Neural progenitor cell (in vitro differentiated cells): ENCODE measurements at regions not wholly inside any gene's neighbourhood (a gene's known extent, or its start where the extent isn't known, plus 50 kb on each side); places are given as distances from the start of the nearest gene placed in this dataset.

Source experiments
- DNase-seq: peaks from one replicate; pipeline ENCODE4 v3.0.0-alpha.2; 2016; ENCODE audit warnings: low spot score
- H2AFZ ChIP-seq: fragments of 200-600 bp; sonication (generic); replicated peaks from 2 replicates; pipeline ENCODE4 v1.6.1; 2016; ENCODE audit warnings: antibody characterized with exemption
- H3F3A ChIP-seq: fragments of 200-600 bp; sonication (generic); 2 replicates; pipeline ENCODE4 v1.6.1; 2016; ENCODE audit warnings: antibody characterized with exemption, low read depth
- H3K27ac ChIP-seq: fragments of 200-600 bp; sonication (generic); 2 replicates; pipeline ENCODE4 v1.5.1; 2016; ENCODE audit warnings: mild to moderate bottlenecking
- H3K27me3 ChIP-seq: fragments of 200-600 bp; sonication (generic); 2 replicates; pipeline ENCODE4 v1.6.1; 2016; ENCODE audit warnings: mild to moderate bottlenecking, moderate library complexity
- H3K36me3 ChIP-seq: fragments of 200-600 bp; sonication (generic); 2 replicates; pipeline ENCODE4 v1.5.1; 2016
- H3K4me1 ChIP-seq: fragments of 200-600 bp; sonication (generic); 2 replicates; pipeline ENCODE4 v1.6.1; 2016; ENCODE audit warnings: mixed run types
- H3K4me2 ChIP-seq: fragments of 200-600 bp; sonication (generic); 2 replicates; pipeline ENCODE4 v1.6.1; 2016
- H3K4me3 ChIP-seq: fragments of 200-600 bp; sonication (generic); 2 replicates; pipeline ENCODE4 v1.5.1; 2016
- H3K79me2 ChIP-seq: fragments of 200-600 bp; sonication (generic); 2 replicates; pipeline ENCODE4 v1.6.1; 2016; ENCODE audit warnings: low read depth
- H3K9ac ChIP-seq: fragments of 200-600 bp; sonication (generic); 2 replicates; pipeline ENCODE4 v1.6.1; 2016
- H3K9me3 ChIP-seq: fragments of 200-600 bp; sonication (generic); 2 replicates; pipeline ENCODE4 v1.5.1; 2016; ENCODE audit warnings: low read depth
- H4K20me1 ChIP-seq: fragments of 200-600 bp; sonication (generic); 2 replicates; pipeline ENCODE4 v1.6.1; 2016; ENCODE audit warnings: low read depth
- H3K27ac Mint-ChIP-seq: 3 replicates; pipeline ENCODE4 v1.8.0; 2021; ENCODE audit warnings: mixed read lengths
- H3K27me3 Mint-ChIP-seq: 2 replicates; pipeline ENCODE4 v1.8.0; 2022; ENCODE audit warnings: low read depth, mild to moderate bottlenecking, inconsistent platforms, moderate library complexity, mixed read lengths; ENCODE audit not compliant: insufficient read depth
- H3K36me3 Mint-ChIP-seq: 3 replicates; pipeline ENCODE4 v1.8.0; 2021; ENCODE audit warnings: mixed read lengths
- H3K4me1 Mint-ChIP-seq: 3 replicates; pipeline ENCODE4 v1.8.0; 2021; ENCODE audit warnings: mixed read lengths
- H3K4me3 Mint-ChIP-seq: 3 replicates; pipeline ENCODE4 v1.8.0; 2021; ENCODE audit warnings: mild to moderate bottlenecking, moderate library complexity, mixed read lengths
- H3K9me3 Mint-ChIP-seq: 3 replicates; pipeline ENCODE4 v1.8.0; 2020; ENCODE audit warnings: mixed read lengths
- EZH2 ChIP-seq: fragments of 200-600 bp; sonication (generic); IDR thresholded peaks from 2 replicates; pipeline ENCODE4 v1.6.1; 2017; ENCODE audit warnings: antibody characterized with exemption, mild to moderate bottlenecking, moderate library complexity
- EZH2phosphoT487 ChIP-seq: fragments of 200-600 bp; sonication (generic); IDR thresholded peaks from 2 replicates; pipeline ENCODE4 v1.6.1; 2017; ENCODE audit warnings: antibody characterized with exemption
- TF ChIP-seq, protein P1 (sequence below): fragments of 200-600 bp; sonication (generic); IDR thresholded peaks from 2 replicates; pipeline ENCODE4 v1.5.1; 2017; ENCODE audit warnings: antibody characterized with exemption, mild to moderate bottlenecking

GRCh38 chr2:65922794-65923193 lies 490.4 kb upstream of the SPRED2 start:
- no peaks in the 10 kb centered on the region for H3K79me2 ChIP-seq
- no peak overlapping the region for H3K27ac ChIP-seq

GRCh38 chr2:65922030-65922429 lies 489.6 kb upstream of the SPRED2 start:
- no peak overlapping the region for H3K4me3 ChIP-seq
- Mint-ChIP-seq H3K9me3 (peaks cover 3% of the 10 kb centered on the region), H3K27ac (no peak overlapping the region), H3K36me3 (no peaks in the 10 kb centered on the region), H3K4me1 (peaks cover 13% of the 10 kb centered on the region), H3K4me3 (no peak overlapping the region), H3K27me3 (peaks cover 4% of the 10 kb centered on the region)
- H3K9me3 ChIP-seq, result no peaks in the 10 kb centered on the region
- H3K4me1 ChIP-seq, result peaks cover 6% of the 10 kb centered on the region
- H3K27me3 ChIP-seq, result no peaks in the 10 kb centered on the region
- TF ChIP-seq EZH2, result no peak
- TF ChIP-seq, protein P1, sequence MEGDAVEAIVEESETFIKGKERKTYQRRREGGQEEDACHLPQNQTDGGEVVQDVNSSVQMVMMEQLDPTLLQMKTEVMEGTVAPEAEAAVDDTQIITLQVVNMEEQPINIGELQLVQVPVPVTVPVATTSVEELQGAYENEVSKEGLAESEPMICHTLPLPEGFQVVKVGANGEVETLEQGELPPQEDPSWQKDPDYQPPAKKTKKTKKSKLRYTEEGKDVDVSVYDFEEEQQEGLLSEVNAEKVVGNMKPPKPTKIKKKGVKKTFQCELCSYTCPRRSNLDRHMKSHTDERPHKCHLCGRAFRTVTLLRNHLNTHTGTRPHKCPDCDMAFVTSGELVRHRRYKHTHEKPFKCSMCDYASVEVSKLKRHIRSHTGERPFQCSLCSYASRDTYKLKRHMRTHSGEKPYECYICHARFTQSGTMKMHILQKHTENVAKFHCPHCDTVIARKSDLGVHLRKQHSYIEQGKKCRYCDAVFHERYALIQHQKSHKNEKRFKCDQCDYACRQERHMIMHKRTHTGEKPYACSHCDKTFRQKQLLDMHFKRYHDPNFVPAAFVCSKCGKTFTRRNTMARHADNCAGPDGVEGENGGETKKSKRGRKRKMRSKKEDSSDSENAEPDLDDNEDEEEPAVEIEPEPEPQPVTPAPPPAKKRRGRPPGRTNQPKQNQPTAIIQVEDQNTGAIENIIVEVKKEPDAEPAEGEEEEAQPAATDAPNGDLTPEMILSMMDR, result no peak
- no peak for TF ChIP-seq EZH2phosphoT487
- no peak for DNase-seq
- no peaks in the 10 kb centered on the region for H3F3A ChIP-seq
- no peaks in the 10 kb centered on the region for H4K20me1 ChIP-seq
- H3K4me2 ChIP-seq, result no peak overlapping the region
- H3K36me3 ChIP-seq, result no peaks in the 10 kb centered on the region
- no peak overlapping the region for H3K9ac ChIP-seq
- H3K79me2 ChIP-seq, result no peaks in the 10 kb centered on the region
- H3K27ac ChIP-seq, result no peak overlapping the region
- no peak overlapping the region for H2AFZ ChIP-seq

More at GRCh38 chr2:65922794-65923193, 490.4 kb upstream of the SPRED2 start:
- no peak overlapping the region for H3K4me3 Mint-ChIP-seq
- peaks cover 4% of the 10 kb centered on the region for H3K27me3 Mint-ChIP-seq
- H3K36me3 Mint-ChIP-seq, result no peaks in the 10 kb centered on the region
- H2AFZ ChIP-seq, result no peak overlapping the region
- no peaks in the 10 kb centered on the region for H4K20me1 ChIP-seq
- no peaks in the 10 kb centered on the region for H3K9me3 ChIP-seq
- H3K4me2 ChIP-seq, result no peak overlapping the region
- peaks cover 3% of the 10 kb centered on the region for H3K9me3 Mint-ChIP-seq
- no peak for DNase-seq
- no peaks in the 10 kb centered on the region for H3K36me3 ChIP-seq
- TF ChIP-seq, protein P1, result no peak
- TF ChIP-seq EZH2 (no peak), EZH2phosphoT487 (no peak)
- no peak overlapping the region for H3K27ac Mint-ChIP-seq
- H3K4me1 ChIP-seq, result peaks cover 6% of the 10 kb centered on the region
- H3K4me1 Mint-ChIP-seq, result peaks cover 13% of the 10 kb centered on the region
- no peaks in the 10 kb centered on the region for H3F3A ChIP-seq
- no peak overlapping the region for H3K4me3 ChIP-seq
- no peaks in the 10 kb centered on the region for H3K27me3 ChIP-seq
- H3K9ac ChIP-seq, result no peak overlapping the region

DNA sequence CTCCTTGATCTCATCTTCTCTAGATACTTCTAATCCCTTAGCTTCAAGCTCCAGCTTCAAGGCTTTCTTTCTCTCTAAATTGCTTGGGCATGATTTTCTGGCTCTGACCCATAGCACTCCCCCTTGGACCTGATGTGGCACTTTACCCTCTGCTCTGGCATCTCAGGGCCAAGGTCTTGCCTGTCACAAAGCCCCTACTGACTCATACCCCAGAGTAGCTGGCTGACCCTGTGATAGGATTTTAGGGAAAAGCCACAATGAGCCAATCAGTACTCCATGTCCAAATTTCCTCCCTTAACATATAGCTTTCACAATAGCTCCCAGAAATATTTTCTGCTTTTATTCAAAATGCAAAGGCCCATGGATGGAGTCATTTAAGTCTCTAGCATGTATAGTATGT lies 488.7 kb upstream of the SPRED2 start:
- Histone ChIP-seq H3K4me1 (peaks cover 6% of the 10 kb centered on the region), H3F3A (no peaks in the 10 kb centered on the region), H3K9ac (no peak overlapping the region), H3K27me3 (no peaks in the 10 kb centered on the region), H3K9me3 (no peaks in the 10 kb centered on the region), H3K27ac (no peak overlapping the region), H4K20me1 (no peaks in the 10 kb centered on the region), H2AFZ (no peak overlapping the region), H3K79me2 (no peaks in the 10 kb centered on the region), H3K36me3 (no peaks in the 10 kb centered on the region), H3K4me3 (no peak overlapping the region), H3K4me2 (no peak overlapping the region)
- peaks cover 13% of the 10 kb centered on the region for H3K4me1 Mint-ChIP-seq
- H3K27ac Mint-ChIP-seq, result no peak overlapping the region
- TF ChIP-seq EZH2 (no peak), EZH2phosphoT487 (no peak)
- TF ChIP-seq, protein P1, result no peak
- DNase-seq, result no peak
- no peaks in the 10 kb centered on the region for H3K36me3 Mint-ChIP-seq
- H3K4me3 Mint-ChIP-seq, result no peak overlapping the region
- H3K27me3 Mint-ChIP-seq, result peaks cover 2% of the 10 kb centered on the region
- no peaks in the 10 kb centered on the region for H3K9me3 Mint-ChIP-seq
